NCI-H2081 (cell line): ENCODE measurements at regions not wholly inside any gene's neighbourhood (a gene's known extent, or its start where the extent isn't known, plus 50 kb on each side); places are given as distances from the start of the nearest gene placed in this dataset.
"Not testable (repeated sequence)": the region's sequence is repeated elsewhere in the genome, so short reads cannot be mapped to it uniquely, and the experiment has no call there.

ENCODE experiments used
- DNase-seq, 2 experiments: peaks; one replicate each; lab custom pipeline; 2025; lab: John Stamatoyannopoulos, UW

GRCh38 chr11:45409587-45409986, 123.4 kb upstream of the SYT13 start:
- no peak for DNase-seq

GRCh38 chr11:45407226-45407625, 121.1 kb upstream of the SYT13 start:
- DNase-seq, result no peak

- no peak for DNase-seq
These were observed 120.0 kb upstream of the SYT13 start for GRCh38 chr11:45405916-45406670.

GRCh38 chr11:45403521-45403920, 117.4 kb upstream of the SYT13 start:
- DNase-seq, result not testable (repeated sequence)

GRCh38 chr11:45402049-45402630, 116.0 kb upstream of the SYT13 start:
- no peak for DNase-seq

GRCh38 chr11:45400591-45400990, 114.5 kb upstream of the SYT13 start:
- no peak for DNase-seq

GRCh38 chr11:45399166-45399565, 113.0 kb upstream of the SYT13 start:
- DNase-seq, result no peak

GRCh38 chr11:45398325-45398724, 112.2 kb upstream of the SYT13 start:
- DNase-seq, result no peak

- no peak for DNase-seq
These were observed 110.3 kb upstream of the SYT13 start for GRCh38 chr11:45396394-45396793.

GRCh38 chr11:45395947-45396346, 109.8 kb upstream of the SYT13 start:
- no peak for DNase-seq

GRCh38 chr11:45395421-45395820, 109.3 kb upstream of the SYT13 start:
- no peak for DNase-seq

GRCh38 chr11:45394294-45395085, 108.3 kb upstream of the SYT13 start:
- no peak for DNase-seq

GRCh38 chr11:45393826-45394225, 107.7 kb upstream of the SYT13 start:
- no peak for DNase-seq

- no peak for DNase-seq
These were observed 107.2 kb upstream of the SYT13 start for GRCh38 chr11:45393334-45393733.

- no peak for DNase-seq
These were observed 106.5 kb upstream of the SYT13 start for GRCh38 chr11:45392591-45393091.

GRCh38 chr11:45392154-45392553, 106.0 kb upstream of the SYT13 start:
- no peak for DNase-seq

- DNase-seq, result no peak
These were observed 105.2 kb upstream of the SYT13 start for GRCh38 chr11:45391168-45391850.

- peak in 1 of 2 experiments; percentile 20 for DNase-seq
These were observed 104.3 kb upstream of the SYT13 start for GRCh38 chr11:45390407-45390806.

- DNase-seq, result no peak
These were observed 102.3 kb upstream of the SYT13 start for GRCh38 chr11:45388472-45388871.

- not testable (repeated sequence) for DNase-seq
These were observed 101.7 kb upstream of the SYT13 start for GRCh38 chr11:45387885-45388284.

- DNase-seq, result no peak
These were observed 100.8 kb upstream of the SYT13 start for GRCh38 chr11:45386972-45387371.

- DNase-seq, result no peak
These were observed 99.7 kb upstream of the SYT13 start for GRCh38 chr11:45385844-45386243.
